GM12874 (cell line): ENCODE measurements at regions not wholly inside any gene's neighbourhood (a gene's known extent, or its start where the extent isn't known, plus 50 kb on each side); places are given as distances from the start of the nearest gene placed in this dataset.

Experiments
- CTCF ChIP-seq: IDR thresholded peaks from 2 replicates; pipeline ENCODE4 v1.5.1; 2011; ENCODE audit warnings: low read depth, mild to moderate bottlenecking, control low read depth, low read length, moderate library complexity; ENCODE audit not compliant: insufficient read depth

GRCh38 chr1:55480029-55480795 lies 265.0 kb upstream of the USP24 start:
- TF ChIP-seq CTCF = no peak

GRCh38 chr1:55478742-55479141 lies 263.6 kb upstream of the USP24 start:
- TF ChIP-seq CTCF = no peak

- TF ChIP-seq CTCF = no peak
These were observed 262.8 kb upstream of the USP24 start for GRCh38 chr1:55477953-55478352.

- TF ChIP-seq CTCF = no peak
These were observed 261.4 kb upstream of the USP24 start for GRCh38 chr1:55476445-55477015.

- TF ChIP-seq CTCF = no peak
These were observed 259.1 kb upstream of the USP24 start for GRCh38 chr1:55474168-55474786.

GRCh38 chr1:55473661-55474060 lies 258.5 kb upstream of the USP24 start:
- no peak for TF ChIP-seq CTCF

- no peak for TF ChIP-seq CTCF
These were observed 257.6 kb upstream of the USP24 start for GRCh38 chr1:55472784-55473183.
